ENCODE measurements at regions not wholly inside any gene's neighbourhood (a gene's known extent, or its start where the extent isn't known, plus 50 kb on each side); places are given as distances from the start of the nearest gene placed in this dataset.

DNA sequence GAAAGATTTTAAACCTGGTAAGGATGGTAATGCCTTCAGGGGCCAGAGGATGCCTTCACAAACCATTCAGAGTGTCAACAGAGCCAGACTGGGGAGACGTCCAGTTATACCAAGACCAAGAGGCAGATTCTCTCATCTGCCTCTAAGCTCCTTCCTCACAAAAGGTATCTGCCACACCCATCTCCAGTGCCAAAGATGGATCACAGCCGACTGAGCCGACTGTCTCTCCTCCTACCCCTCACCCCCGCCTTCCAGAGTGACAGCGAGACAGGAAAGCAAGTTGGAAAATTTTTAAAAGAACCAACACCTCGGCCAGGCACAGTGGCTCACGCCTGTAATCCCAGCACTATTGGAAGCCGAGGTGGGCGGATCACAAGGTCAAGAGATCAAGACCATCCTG is 79.1 kb upstream of the AKIP1 start:
- TF ChIP-seq POLR2A (IDR thresholded peaks at IDR 0.05), result no peak
- H3K4me3 ChIP-seq (replicated peaks in 1 of 3), result no peak overlapping the region
- intact Hi-C loops (cut with DNase I), result no loop called here
- H3K4me1 ChIP-seq, result peaks cover 12 to 34% of the 10 kb centered on the region in 2 donors
- no peaks in the 10 kb centered on the region for H3K9me3 ChIP-seq
- WGBS, 2 donors, result 82 to 86% methylated on average over 9 of the region's 9 CpGs
- H3K27me3 ChIP-seq, result no peaks in the 10 kb centered on the region
- H3K27ac ChIP-seq, result no peak overlapping the region
- H3K36me3 ChIP-seq, result no peaks in the 10 kb centered on the region
- DNase-seq, result no peak

GRCh38 chr11:8832571-8833260 is 78.3 kb upstream of the AKIP1 start:
- TF ChIP-seq CTCF (IDR thresholded peaks at IDR 0.05), result no peak
- TF ChIP-seq POLR2A (IDR thresholded peaks at IDR 0.05), result no peak
- Histone ChIP-seq H3K36me3 (no peaks in the 10 kb centered on the region), H3K9me3 (no peaks in the 10 kb centered on the region), H3K4me1 (peaks cover 8 to 28% of the 10 kb centered on the region in 2 donors), H3K4me3 (replicated peaks in 1 of 3) (no peak overlapping the region), H3K27me3 (no peaks in the 10 kb centered on the region), H3K27ac (peak overlapping the region; percentile 13 to 82 (median 76))
- WGBS, 2 donors, result 25 to 38% methylated on average over 5 to 8 of the region's 9 CpGs
- intact Hi-C loops (cut with DNase I), result no loop called here
- DNase-seq, result peak; percentile 45 to 56

- Histone ChIP-seq H3K4me3 (replicated peaks in 1 of 3) (no peak overlapping the region), H3K27ac (peak overlapping the region in 2 of 3 donors; percentile 13 to 82), H3K27me3 (no peaks in the 10 kb centered on the region), H3K9me3 (no peaks in the 10 kb centered on the region), H3K36me3 (no peaks in the 10 kb centered on the region), H3K4me1 (peaks cover 8 to 27% of the 10 kb centered on the region in 2 donors)
- no peak for TF ChIP-seq CTCF (IDR thresholded peaks at IDR 0.05)
- no peak for TF ChIP-seq POLR2A (IDR thresholded peaks at IDR 0.05)
- whole genome bisulfite sequencing, 2 donors, result 71 to 84% methylated on average over 4 of the region's 4 CpGs
- no peak for DNase-seq
- intact Hi-C loops (cut with DNase I), result no loop called here
Measured at GRCh38 chr11:8833568-8834315, 77.2 kb upstream of the AKIP1 start.

- no peaks in the 10 kb centered on the region for H3K9me3 ChIP-seq
- TF ChIP-seq POLR2A (IDR thresholded peaks at IDR 0.05) (no peak), CTCF (IDR thresholded peaks at IDR 0.05) (no peak)
- WGBS, 2 donors, result 92 to 95% methylated on average over 5 of the region's 5 CpGs
- intact Hi-C loops (cut with DNase I), result no loop called here
- peaks cover 11 to 32% of the 10 kb centered on the region in 2 donors for H3K4me1 ChIP-seq
- no peak overlapping the region for H3K4me3 ChIP-seq (replicated peaks in 1 of 3)
- no peaks in the 10 kb centered on the region for H3K27me3 ChIP-seq
- DNase-seq, result no peak
- no peak overlapping the region for H3K27ac ChIP-seq
- no peaks in the 10 kb centered on the region for H3K36me3 ChIP-seq
Measured at GRCh38 chr11:8834379-8834778, 76.6 kb upstream of the AKIP1 start.

DNA sequence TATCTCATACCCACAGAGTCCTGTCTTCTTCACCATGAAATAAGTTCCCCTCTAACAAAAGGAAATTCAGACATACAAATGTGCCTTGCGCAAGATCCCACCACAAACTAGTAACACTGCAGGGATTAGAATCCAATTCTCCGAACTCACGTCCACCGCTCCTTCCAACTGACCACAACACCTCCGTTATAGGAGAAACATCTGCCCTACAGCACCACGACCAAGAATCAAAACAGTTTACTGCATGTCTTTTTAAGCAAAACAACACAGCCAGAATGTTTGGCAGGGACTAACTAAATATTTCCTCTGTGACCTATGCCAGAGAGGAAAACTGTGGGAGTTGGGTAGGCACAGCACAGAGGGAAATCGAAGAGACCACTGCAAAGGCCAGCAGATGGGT is 72.7 kb upstream of the AKIP1 start:
- intact Hi-C loops (cut with DNase I), result no loop called here
- 56 to 64% methylated on average over 7 of the region's 7 CpGs for WGBS, 2 donors
- peaks cover 16 to 37% of the 10 kb centered on the region in 2 donors for H3K4me1 ChIP-seq
- peak overlapping the region in 2 of 3 donors; percentile 51 to 71 for H3K27ac ChIP-seq
- H3K9me3 ChIP-seq, result no peaks in the 10 kb centered on the region
- no peaks in the 10 kb centered on the region for H3K36me3 ChIP-seq
- TF ChIP-seq POLR2A (IDR thresholded peaks at IDR 0.05) (no peak), CTCF (IDR thresholded peaks at IDR 0.05) (no peak)
- no peak for DNase-seq
- no peak overlapping the region for H3K4me3 ChIP-seq (replicated peaks in 1 of 3)
- H3K27me3 ChIP-seq, result no peaks in the 10 kb centered on the region
